Ecto neural progenitor cell (in vitro differentiated cells): ENCODE measurements at regions not wholly inside any gene's neighbourhood (a gene's known extent, or its start where the extent isn't known, plus 50 kb on each side); places are given as distances from the start of the nearest gene placed in this dataset.
A peak's percentile ranks its signal among the peaks of the same experiment; 100 is the strongest.

Experiments used
- DNase-seq: peaks from one replicate; pipeline ENCODE4 v3.0.0-alpha.2; 2018; ENCODE audit warnings: low spot score

DNA sequence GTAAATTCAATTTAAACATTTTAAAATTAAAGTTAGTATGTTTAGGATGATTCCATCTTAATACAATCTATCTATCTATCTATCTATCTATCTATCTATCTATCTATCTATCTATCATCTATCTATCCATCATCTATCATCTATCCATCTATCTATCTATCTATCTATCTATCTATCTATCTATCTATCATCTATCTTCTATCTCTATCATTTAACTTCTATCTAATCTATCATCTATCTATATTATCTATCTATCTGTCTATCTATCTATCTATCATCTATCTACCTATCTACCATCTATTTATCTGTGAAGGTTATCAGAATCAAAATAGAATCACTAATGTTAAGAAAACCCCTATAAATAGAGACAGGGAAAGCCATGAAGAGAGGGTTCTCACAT, 78.3 kb downstream of the RAMP3 start:
- DNase-seq = no peak

DNA sequence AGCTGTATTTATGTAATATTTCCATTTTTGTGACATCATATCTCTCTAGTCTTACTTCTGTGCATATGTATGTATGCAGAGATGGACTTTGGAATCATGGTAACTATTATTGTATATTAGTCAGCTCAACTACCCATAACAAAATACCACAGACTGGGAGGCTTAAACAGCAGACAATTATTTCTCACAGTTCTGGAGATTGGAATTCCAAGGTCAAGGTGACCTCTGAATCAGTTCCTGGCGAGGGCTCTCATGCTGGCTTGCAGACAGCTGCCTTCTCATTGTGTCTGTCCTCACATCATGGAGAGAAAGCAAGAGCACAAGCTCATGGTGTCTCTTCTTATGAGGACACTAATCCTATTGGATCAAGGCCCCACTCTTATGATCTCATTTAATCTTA, 79.1 kb downstream of the RAMP3 start:
- no peak for DNase-seq

DNA sequence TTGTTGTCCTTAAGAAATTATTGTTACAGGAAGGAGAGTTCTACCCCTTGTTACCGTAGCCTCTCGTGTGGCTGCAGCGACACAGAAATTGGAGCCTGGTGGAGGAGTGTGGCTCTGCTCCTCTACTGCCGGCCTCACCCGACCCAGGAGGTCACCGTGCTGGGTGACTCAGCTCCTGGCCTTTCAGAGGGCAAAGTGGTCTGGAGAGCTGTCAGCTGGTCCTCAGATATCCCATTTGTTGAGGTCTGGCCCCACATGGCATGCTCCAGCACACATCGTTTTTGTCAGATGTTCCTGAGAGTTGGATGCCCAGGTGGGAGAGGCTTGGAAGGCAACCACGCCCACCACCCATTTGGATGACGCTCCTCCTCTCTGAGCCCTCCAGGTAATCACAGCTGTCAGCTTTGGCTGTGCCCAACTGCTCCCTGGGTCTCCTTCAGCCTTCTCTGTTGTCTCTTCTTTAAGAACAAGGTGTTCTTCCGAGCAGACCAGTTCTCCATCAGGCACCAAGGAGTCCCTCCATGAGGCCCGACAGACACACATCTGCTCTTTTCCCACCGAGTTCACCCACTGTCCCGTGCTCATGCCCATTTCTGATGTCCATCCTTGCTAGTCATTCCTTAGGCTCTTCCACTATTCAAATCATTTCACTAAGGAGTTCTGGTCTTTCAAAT, 80.3 kb downstream of the RAMP3 start:
- no peak for DNase-seq

DNA sequence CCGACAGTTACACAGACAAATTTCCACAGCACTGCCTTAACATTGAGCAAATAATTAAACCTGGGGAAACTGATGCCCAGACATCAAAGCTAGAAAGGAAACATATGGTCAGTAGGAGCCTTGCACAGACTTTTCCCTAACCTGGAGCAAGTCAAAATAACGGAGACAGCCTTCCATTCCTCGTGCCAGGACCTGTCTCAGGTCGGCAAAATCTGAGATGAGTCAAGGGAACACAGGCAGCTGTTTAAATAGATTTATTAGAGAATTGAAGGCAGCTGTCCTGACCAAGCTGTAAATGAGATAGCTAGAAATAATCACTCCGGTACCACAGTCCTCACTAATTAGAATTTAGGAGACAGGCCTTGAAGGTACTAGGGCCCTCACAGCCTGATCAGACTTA, 81.2 kb downstream of the RAMP3 start:
- DNase-seq = no peak

DNA sequence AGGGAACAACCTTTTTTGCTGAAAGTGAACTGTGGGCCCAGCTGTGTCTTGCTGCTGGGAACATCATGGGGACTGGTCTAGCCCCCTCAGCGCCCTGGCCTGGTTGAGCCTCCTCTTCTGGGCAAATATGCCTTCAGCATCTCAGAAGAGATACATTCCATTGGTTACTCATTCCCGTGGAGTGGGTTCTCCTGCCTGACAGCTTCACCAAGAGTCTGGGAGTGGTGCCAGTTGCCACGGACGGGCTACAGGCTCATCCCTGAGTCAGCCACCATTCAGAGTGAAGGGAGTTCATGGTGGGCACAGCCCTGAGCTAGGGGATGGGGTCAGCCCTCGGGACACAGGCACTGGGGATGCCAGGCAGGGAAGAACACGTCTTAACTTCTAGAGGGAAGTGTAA, 81.9 kb downstream of the RAMP3 start:
- DNase-seq = no peak

DNA sequence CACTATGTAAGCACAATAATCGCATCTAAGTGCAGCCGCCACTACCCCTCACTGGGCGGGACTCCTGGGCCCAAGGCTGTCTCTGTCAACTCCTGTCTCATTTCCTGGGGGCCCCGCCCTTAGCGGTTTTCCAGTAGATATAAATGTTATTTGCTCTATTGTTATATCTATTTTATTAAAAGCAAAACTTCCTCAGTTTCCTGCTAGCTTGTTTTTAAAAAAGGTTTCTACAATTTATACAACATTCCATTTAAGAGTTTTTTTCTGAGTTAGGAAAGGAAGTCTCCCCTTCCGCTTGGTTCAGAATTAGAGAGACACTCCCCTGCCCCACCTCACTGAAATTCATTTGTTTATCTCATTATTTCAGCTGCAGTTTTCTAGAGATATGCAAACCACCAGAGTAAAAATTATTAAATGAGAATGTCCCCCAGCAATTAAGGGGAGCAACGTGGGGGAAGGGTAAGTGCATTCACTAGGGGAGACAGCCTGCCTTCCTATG, 82.7 kb downstream of the RAMP3 start:
- no peak for DNase-seq

DNA sequence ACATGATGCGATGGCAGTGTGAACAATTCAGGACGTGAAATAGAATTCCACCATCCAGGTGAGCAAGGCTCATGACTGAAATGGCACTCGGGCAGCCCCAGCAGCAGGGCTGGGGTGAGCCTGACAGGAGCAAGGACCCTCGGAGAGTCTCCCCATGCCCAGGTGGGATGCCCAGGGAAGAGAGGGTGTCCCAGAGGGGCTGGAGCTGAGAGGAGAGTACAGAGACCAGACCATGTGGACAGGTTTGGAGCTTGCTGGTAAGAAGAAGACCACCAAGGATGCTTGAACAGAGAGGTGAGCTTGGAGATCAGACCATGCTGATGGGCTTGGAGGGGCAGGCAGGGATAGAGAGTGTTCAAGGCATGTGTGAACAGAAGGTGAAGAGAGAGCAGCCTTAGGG, 83.3 kb downstream of the RAMP3 start:
- no peak for DNase-seq

DNA sequence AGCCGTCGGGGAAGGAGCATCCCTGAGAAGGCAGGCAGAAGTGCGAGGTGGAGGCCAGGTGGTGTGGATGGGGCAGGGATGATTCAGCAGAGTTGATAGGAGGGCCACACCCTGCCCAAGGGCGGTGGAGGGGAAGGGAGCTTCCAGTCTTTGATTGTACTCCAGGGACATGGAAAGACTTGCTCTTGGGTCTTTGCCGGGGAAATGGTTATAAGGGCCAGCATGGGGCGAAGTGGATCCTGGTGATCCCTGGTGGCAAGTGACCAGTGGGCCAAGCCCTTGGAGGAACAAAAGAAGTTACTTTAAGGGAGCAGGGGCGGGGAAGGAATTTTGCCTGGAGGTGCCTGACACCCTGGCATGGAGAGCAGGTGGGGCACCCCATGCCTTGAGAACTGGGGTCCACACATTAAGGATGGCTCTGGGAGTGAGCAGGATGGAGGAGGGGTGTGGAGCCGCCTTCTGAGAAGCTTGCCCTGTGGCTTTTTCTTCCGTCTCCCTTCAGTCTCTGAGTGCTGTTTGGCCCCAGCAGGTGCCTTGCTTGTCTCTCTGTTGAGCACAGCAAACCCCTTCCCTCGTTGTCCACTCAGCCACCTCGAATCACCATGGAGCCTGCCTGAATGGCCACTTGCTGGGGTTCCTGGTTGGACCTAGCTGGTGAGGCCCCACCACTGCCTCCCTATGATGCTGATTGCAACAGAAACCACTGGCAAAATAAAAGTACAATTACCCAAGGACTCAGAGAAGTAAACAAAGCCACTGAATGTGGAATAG, 83.9 kb downstream of the RAMP3 start:
- no peak for DNase-seq

DNA sequence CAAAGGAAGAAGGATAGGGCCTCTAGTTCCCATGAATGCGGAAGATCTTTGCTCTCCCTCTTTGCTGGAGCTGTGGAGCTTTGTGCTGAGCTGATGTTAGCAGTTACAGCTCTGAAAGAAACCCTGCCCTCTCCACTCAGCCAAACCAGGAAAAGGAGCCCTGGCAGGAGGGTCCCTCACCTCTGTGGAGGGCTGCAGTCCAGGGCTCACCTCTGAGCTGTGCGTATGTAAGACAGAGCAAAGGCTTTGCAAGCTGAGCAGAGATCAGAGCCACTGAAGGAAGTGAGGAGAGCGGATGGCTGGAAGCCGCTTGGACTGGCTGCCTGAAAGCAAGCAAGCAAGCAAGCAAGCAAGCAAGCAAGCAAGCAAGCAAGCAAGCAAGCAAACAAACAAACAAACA, 84.7 kb downstream of the RAMP3 start:
- DNase-seq = no peak

DNA sequence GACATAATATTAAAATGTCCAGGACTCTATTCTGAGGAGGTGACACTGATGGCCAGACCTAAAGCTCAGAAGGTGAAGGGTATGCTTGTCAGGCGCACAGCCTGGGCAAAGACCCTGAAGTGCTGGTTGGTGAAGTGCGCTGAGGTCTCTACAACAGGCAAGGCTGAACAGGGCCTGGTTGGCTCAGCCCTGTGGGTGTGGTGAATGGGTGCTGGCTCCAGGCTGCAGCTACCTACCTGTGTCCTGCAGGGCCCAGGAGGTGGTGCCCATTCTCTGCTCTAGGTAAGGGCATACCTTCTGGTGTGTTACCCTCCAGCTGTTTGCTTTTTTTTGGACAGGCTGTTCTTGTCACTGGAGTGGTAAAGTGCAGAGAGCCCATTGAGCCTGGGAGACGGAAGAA, 85.1 kb downstream of the RAMP3 start:
- no peak for DNase-seq

DNA sequence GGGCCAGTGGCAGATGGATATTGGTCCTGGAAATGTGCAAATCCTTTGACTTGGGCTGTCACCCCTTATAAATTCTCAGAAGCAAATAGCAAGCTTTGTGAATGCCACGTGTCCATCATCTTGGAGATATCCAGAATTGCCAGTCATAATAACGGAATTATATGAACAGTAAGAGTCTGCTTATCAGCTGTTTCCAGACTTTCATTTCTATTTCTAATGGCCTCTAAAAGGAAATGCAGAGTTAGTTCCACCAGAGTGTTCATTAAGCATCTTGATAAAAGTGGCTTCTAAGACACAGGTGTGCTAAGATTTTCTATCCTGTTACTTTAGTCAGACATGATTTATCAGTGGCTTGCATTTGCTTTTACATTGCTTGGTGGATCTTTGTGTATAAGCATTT, 87.4 kb downstream of the RAMP3 start:
- no peak for DNase-seq

DNA sequence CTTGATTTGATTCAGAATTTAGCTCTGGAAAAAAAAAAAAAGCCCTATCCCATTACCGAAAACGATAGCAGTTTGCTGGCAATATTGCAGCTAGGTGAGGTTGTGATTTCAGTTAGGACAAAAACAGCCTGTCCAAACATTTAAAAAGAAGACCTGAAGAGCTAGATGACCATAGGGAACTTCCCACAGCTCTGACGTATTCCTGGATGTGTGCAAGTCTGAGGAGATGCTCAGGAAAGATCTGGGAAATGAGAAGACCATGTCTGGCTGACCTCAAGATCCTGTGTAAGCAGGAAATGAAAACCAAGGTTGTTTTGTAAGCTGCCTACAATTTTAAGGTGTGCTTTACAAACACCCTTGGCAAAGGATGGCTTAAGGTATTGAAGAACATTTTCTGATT, 88.7 kb downstream of the RAMP3 start:
- DNase-seq = no peak

DNA sequence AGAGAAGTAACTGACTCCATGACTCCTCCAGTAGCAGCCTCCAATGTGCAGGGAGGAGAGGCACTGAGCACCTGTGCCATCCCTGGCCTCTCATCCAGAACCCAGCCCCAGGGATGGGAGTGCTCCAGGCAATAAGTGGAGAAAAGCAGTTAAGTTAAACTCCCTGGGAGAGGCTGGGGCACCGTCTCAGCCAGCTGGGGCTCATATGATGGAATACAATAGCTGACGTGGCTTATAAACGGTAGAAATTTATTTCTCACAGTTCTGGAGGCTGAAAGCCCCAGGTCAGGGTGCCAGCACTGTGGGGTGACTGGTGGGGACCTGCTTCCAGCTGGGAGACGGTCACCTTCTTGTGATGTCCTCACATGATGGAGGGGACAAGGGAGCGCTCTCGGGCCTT, 94.7 kb downstream of the RAMP3 start:
- DNase-seq = no peak

DNA sequence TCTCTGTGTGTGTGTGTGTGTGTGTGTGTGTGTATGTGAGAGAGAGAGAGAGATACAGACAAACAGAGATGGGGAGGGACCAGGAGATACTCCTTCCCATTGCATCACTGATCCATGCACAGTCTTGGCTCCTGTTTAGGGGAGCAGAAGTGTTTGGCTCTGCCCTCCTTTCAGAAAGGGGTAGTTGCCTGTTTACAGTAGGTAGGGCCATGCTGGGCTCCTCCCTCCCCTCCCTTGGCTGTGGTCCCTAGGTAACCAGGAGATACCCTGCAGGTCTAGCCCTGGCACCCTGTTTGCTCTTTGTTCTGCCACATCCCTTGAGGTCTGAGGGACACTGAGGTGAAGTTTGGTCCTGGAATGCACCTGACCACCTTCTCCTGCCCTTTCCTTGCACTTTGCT, 95.3 kb downstream of the RAMP3 start:
- no peak for DNase-seq

DNA sequence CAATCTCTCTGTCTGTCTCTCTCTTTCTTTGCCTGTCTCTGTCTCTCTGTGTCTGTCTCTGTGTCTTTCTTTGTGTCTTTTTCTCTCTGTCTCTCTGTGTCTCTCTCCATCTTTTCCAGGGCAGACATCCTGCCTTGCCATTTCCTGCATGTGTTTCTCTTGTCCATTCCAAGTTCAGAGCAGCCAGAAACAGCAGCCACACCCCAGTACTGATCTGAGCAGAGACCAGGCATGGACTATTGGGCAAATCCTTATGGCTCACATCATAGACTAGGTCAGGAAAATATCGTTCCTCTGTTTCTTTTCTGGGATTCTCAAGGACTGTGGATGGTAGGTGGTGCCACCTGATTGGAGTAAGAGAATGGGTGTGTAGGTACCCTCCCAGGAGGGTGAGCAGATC, 95.8 kb downstream of the RAMP3 start:
- no peak for DNase-seq

DNA sequence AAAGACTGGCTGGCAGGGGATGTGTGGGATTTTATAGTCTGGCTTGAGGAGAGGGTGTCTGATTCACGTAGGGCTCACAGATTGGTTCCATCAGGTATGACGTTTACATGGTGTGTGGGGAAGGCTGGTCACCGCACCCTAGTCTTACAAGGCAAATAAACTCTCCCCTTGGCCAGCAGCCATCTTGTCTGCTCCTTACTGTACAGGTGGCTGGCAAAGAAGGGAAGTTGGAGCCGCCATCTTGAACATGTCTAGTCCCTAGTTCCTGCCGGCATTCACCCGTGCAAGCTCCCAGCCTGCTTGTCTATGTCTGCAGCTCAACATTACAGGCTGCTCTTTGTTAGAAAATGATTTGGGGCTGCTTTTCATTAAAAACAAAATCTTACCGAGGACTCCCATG, 97.6 kb downstream of the RAMP3 start:
- DNase-seq = no peak

DNA sequence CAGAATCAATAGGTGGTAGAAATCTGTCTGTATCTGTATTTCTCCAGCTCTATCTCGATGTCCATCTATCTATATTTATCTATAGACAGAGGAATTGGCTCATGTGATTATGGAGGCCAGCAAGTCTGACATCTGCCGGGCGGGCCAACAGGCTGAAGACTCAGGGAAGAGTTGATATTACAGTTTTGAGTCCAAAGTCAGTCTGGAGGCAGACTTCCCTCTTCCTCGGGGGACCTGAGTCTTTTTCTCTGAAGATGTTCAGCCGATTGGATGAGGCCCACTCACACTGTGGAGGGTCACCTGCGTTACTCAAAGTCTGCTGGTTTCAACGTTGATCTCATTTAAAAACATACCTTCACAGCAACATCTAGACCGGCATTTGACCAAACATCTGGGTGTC, 98.7 kb downstream of the RAMP3 start:
- no peak for DNase-seq

DNA sequence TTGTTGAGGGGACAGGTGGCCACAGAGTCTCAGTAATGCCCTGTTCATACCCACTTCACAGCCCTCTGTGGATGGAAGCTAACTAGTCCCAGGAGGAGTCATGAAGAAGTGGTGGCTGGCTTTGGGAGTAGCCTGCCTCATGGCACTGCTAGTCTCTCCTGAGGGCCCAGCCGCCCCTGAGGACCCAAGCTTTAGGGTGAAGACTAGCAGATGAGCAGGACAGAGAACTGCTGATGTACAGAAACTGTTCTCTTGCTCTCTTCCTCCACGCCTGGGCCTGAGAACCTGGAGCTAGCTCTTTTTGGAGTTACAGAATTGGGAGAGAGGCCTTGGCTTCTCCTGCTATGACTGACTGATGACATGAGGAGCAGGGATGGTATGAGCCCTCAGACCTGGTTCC, 99.2 kb downstream of the RAMP3 start:
- DNase-seq = no peak

DNA sequence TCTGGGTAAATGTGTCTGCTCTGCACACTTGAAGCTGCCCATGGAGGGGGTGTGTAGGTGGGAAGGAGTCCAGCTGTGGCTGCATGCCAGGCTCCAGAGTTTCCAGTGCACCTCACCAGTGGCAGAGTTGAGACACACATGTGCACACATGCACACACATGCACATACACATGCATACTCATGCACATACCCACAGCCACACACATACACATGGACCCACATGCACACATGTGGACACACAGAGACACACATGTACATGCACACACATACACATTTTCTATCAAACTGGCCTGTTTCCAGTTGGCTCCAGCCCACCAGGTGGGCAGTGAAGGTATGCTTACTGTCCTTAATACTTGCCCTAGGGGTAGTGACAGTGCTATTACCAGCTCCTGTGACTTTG, 99.7 kb downstream of the RAMP3 start:
- DNase-seq = no peak

DNA sequence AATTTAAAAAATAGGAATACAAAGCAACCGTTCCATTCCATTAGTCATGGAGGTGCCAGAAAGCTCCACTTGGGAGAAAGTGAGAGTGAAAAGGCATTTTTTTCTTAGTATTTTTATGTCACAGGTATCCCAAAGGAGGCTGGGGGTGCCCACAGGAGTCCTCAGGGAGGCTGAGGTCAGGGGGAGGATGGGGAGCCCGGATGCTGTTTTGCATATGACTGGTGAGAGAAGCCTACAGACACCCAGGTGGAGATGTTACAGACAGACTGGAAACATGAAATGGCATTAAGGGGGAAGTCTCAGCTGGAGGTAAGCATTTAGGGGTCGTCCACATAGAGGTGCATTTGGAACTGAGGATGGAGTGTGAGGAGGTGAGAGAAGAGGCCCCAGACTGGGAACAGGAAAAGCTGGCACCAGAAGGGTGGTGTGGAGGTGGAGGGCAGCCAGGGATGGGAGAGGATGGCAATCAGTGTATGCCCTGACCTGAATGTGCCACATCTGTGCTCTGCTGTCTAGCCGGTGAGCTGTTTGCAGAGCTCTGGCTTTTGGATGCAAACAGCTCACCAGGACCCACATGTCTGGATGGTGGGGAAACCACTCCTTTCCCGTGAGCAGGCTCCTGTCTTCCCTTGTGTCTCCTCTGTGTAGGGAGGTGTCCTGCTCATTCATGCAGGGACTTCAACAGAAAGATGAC, 101.1 kb downstream of the RAMP3 start:
- no peak for DNase-seq

DNA sequence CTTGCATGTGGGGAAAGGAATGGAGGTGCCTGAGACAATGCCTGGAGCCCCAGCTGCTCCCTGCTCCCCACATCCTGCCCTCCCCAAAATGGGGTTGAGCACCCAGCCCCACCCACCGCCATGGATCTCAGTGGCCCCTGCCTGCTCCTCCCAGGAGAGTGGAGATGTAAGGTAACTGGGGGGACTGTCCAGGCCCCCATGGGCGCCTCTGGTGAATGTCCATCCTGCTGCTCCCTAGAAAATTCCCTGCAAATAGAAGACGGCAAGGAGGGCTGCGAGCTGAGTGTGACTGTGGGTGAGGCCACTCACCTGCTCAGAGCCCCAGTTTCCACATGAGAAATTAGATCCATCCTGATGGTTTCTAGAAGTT, 101.6 kb downstream of the RAMP3 start:
- DNase-seq = no peak

DNA sequence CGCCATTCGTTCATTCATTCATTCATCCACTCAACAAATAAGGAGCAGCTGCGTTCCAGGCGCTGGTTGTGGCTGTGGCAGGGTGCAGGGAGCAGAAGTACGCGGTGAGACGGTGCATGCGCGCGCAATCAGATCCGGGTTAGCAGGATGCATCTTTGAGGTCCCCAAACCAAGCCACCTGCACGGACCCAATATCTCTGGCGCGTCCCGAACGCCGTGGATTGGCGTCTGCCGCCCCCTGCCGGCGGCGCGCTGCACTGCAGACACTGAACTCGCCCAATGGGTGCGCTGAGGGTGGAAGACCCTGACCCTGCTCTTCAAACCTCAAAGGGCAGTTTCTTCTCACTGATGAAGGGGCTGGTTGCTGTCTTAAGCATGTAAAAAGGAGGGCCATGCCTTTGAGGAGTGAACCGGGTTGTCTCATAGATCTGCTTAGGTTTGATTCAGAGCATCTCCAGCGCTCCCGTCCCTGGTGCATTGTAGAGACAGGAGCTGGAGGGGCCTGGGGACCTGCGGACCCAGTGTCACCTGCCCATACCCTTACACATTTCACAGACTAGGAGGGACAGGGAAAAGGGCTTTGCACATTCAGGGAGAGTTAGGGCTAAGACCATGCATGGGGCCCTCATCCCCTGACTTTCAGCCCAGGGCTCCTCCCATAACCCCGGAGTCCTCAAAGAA, 102.5 kb downstream of the RAMP3 start:
- peak; percentile 87 for DNase-seq

DNA sequence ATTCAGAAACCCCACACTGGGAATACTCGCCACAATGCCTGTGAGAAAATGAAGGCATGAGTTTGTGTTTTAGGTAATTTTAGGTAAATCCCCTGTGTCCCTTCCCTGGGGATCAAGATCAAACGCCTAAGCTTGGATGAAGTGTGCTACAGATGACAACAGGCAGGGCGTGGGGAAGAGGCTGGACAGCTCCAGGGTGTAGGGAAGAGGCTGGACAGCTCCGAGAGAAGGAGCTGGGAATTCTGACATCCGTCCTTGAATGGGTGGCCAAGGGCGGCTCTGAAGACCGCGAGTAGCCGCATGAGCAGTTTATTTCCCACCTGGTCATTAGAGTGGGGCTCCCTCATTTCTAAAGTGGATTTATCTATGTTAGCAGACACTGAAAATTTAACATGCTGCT, 109.7 kb downstream of the RAMP3 start:
- no peak for DNase-seq
